ENCODE measurements at regions not wholly inside any gene's neighbourhood (a gene's known extent, or its start where the extent isn't known, plus 50 kb on each side); places are given as distances from the start of the nearest gene placed in this dataset.
A peak's percentile ranks its signal among the peaks of the same experiment; 100 is the strongest.

- no peak for DNase-seq
Observed at GRCh38 chr21:15552914-15553494, 176.8 kb upstream of the USP25 start.

More at GRCh38 chr21:15552914-15553494, 176.8 kb upstream of the USP25 start:
- Histone ChIP-seq H2AK5ac (ENCODE audit: insufficient read length, low read length) (no peak overlapping the region), H3K27ac (ENCODE audit: insufficient read length, low read depth, low read length) (no peak overlapping the region), H2BK120ac (ENCODE audit: low read depth, low read length, poor library complexity, severe bottlenecking) (no peak overlapping the region), H3K23ac (ENCODE audit: insufficient read length, low read depth, low read length) (no peak overlapping the region), H3K9ac (ENCODE audit: extremely low read depth, insufficient read length, low read length) (no peak overlapping the region), H2BK20ac (ENCODE audit: low read depth, low read length, poor library complexity, severe bottlenecking) (no peak overlapping the region), H4K91ac (ENCODE audit: insufficient read length, low read depth, low read length) (no peak overlapping the region), H2BK15ac (ENCODE audit: low read depth, low read length) (no peak overlapping the region), H2BK12ac (ENCODE audit: insufficient read length, low read depth, low read length) (no peak overlapping the region), H3K79me2 (ENCODE audit: insufficient read depth, low read length) (no peaks in the 10 kb centered on the region), H3K27me3 (ENCODE audit: insufficient read depth, low read length) (no peaks in the 10 kb centered on the region), H3K18ac (ENCODE audit: insufficient read length, low read depth, low read length) (no peak overlapping the region), H3T11ph (ENCODE audit: low read length) (no peak overlapping the region), H3K4ac (ENCODE audit: low read depth, low read length) (no peak overlapping the region), H4K5ac (ENCODE audit: insufficient read length, low read depth, low read length) (no peak overlapping the region), H3K4me2 (ENCODE audit: insufficient read depth, insufficient read length, low read length) (no peak overlapping the region), H3K9me3 (ENCODE audit: control insufficient read depth, low read depth, low read length) (no peaks in the 10 kb centered on the region), H3K79me1 (ENCODE audit: insufficient read depth, low read depth, low read length, poor library complexity, severe bottlenecking) (no peaks in the 10 kb centered on the region), H3K56ac (ENCODE audit: insufficient read length, low read depth, low read length) (no peak overlapping the region), H4K20me1 (ENCODE audit: control insufficient read depth, insufficient read depth, insufficient read length) (no peaks in the 10 kb centered on the region), H2BK5ac (ENCODE audit: insufficient read length, low read length) (no peak overlapping the region), H4K8ac (replicated peaks; ENCODE audit: insufficient read length, low read depth, low read length) (no peak overlapping the region), H2AFZ (ENCODE audit: low read length) (no peak overlapping the region), H3K14ac (ENCODE audit: insufficient read depth, low read length) (no peak overlapping the region), H3K4me1 (ENCODE audit: insufficient read depth, low read length) (no peaks in the 10 kb centered on the region), H3K23me2 (ENCODE audit: insufficient read length, low read depth, low read length, poor library complexity, severe bottlenecking) (no peaks in the 10 kb centered on the region)
- H3K36me3 Mint-ChIP-seq (ENCODE audit: insufficient read depth in 1 of 3, low read depth in 3 of 3), result peaks cover 0 to 16% (median 4%) of the 10 kb centered on the region in 3 experiments; a peak in 3 of 7 replicates
- no CpG with 5 or more reads among the region's 3 CpGs for WGBS (ENCODE audit: extremely low coverage, insufficient read length, low lambda C conversion rate)
- no peak overlapping the region for H3K4me3 Mint-ChIP-seq
- H3K27ac Mint-ChIP-seq, result no peak overlapping the region
- H3K9me3 Mint-ChIP-seq, result peaks cover 8 to 12% of the 10 kb centered on the region in 2 experiments
- peaks cover 4 to 7% of the 10 kb centered on the region in 2 experiments; a peak in 3 of 4 replicates for H3K4me1 Mint-ChIP-seq
- H3K27me3 Mint-ChIP-seq (ENCODE audit: low read depth), result no peaks in the 10 kb centered on the region
- TF ChIP-seq CTCF (conservative IDR thresholded peaks at IDR 0.05), result peak; percentile 67; the same call in 2 of the 3 replicates
